Astrocyte of the spinal cord (primary cell): ENCODE measurements at regions not wholly inside any gene's neighbourhood (a gene's known extent, or its start where the extent isn't known, plus 50 kb on each side); places are given as distances from the start of the nearest gene placed in this dataset.
A peak's percentile ranks its signal among the peaks of the same experiment; 100 is the strongest.

Experiments used
- DNase-seq: peaks from one replicate; pipeline ENCODE4 v3.0.0; 2011; ENCODE audit warnings: low read depth, low spot score
- H3K4me3 ChIP-seq: 2 replicates; pipeline ENCODE4 v1.5.1; 2011; ENCODE audit warnings: low read depth, mild to moderate bottlenecking, low read length, moderate library complexity
- CTCF ChIP-seq: IDR thresholded peaks from 2 replicates; pipeline ENCODE4 v1.5.1; 2012; ENCODE audit warnings: low read depth, mild to moderate bottlenecking, low read length, inconsistent platforms
- in situ Hi-C: cut with HindIII; loops from 2 replicates; pipeline ENCODE4 v1.10.0; 2017; ENCODE audit warnings: low sequenced_read_pairs

GRCh38 chr13:100827489-100828176, 153.0 kb upstream of the TMTC4 start:
- no peak overlapping the region for H3K4me3 ChIP-seq
- DNase-seq: no peak
- no peak for TF ChIP-seq CTCF
- in situ Hi-C loops: no loop called here

GRCh38 chr13:100826441-100826840, 151.8 kb upstream of the TMTC4 start:
- in situ Hi-C loops: no loop called here

GRCh38 chr13:100825557-100825956, 151.0 kb upstream of the TMTC4 start:
- H3K4me3 ChIP-seq: no peak overlapping the region
- no peak for TF ChIP-seq CTCF
- DNase-seq: peak; percentile 44
- in situ Hi-C loops: no loop called here

More at GRCh38 chr13:100826441-100826840, 151.8 kb upstream of the TMTC4 start:
- H3K4me3 ChIP-seq: no peak overlapping the region
- TF ChIP-seq CTCF: no peak
- no peak for DNase-seq

- H3K4me3 ChIP-seq: no peak overlapping the region
- DNase-seq: no peak
- in situ Hi-C loops: no loop called here
- TF ChIP-seq CTCF: no peak
Measured at GRCh38 chr13:100824366-100824765, 149.8 kb upstream of the TMTC4 start.

GRCh38 chr13:100823448-100823847, 148.9 kb upstream of the TMTC4 start:
- DNase-seq: no peak
- H3K4me3 ChIP-seq: no peak overlapping the region
- in situ Hi-C loops: no loop called here
- no peak for TF ChIP-seq CTCF

GRCh38 chr13:100822871-100823443, 148.4 kb upstream of the TMTC4 start:
- DNase-seq: no peak
- H3K4me3 ChIP-seq: no peak overlapping the region
- TF ChIP-seq CTCF: no peak
- in situ Hi-C loops: no loop called here
